CD8-positive, alpha-beta memory T cell (primary cell): ENCODE measurements at regions not wholly inside any gene's neighbourhood (a gene's known extent, or its start where the extent isn't known, plus 50 kb on each side); places are given as distances from the start of the nearest gene placed in this dataset.

Source experiments
- CTCF ChIA-PET: fragments of 350-600 bp; sonication (Branson Sonifier 250); formaldehyde crosslinking; loops from one replicate; lab custom pipeline; 2021; ENCODE audit warnings: antibody characterized with exemption; lab: Charles Lee
- POLR2A ChIA-PET: fragments of 350-600 bp; sonication (Branson Sonifier 250); formaldehyde crosslinking; loops from one replicate; lab custom pipeline; 2021; ENCODE audit warnings: antibody characterized with exemption; lab: Charles Lee
- DNase-seq, 5 donors: peaks; one replicate each; pipeline versions ENCODE4 v3.0.0 to v3.0.0-alpha.2; 2020 to 2022; ENCODE audit warnings: mixed read lengths in 1 of 5
- H3K27ac ChIP-seq: one replicate; pipeline ENCODE4 v1.7.0; 2013; ENCODE audit warnings: low read depth, mild to moderate bottlenecking, low read length, moderate library complexity
- H3K27me3 ChIP-seq: 2 replicates; pipeline ENCODE4 v1.7.0; 2013; ENCODE audit warnings: low read length, mild to moderate bottlenecking; ENCODE audit not compliant: insufficient read depth, poor library complexity, severe bottlenecking
- H3K36me3 ChIP-seq: 2 replicates; pipeline ENCODE4 v1.7.0; 2013; ENCODE audit warnings: mild to moderate bottlenecking, low read length, moderate library complexity; ENCODE audit not compliant: insufficient read depth
- H3K4me1 ChIP-seq: 2 replicates; pipeline ENCODE4 v1.7.0; 2013; ENCODE audit warnings: mild to moderate bottlenecking, low read length, moderate library complexity; ENCODE audit not compliant: insufficient read depth
- H3K4me3 ChIP-seq: 2 replicates; pipeline ENCODE4 v1.7.0; 2013; ENCODE audit warnings: mild to moderate bottlenecking, low read length
- H3K9me3 ChIP-seq: 2 replicates; pipeline ENCODE4 v1.7.0; 2013; ENCODE audit warnings: mild to moderate bottlenecking, low read length
- H3K27ac Mint-ChIP-seq, 8 donors: one replicate each; pipeline ENCODE4 v1.8.0; 2020 to 2021; ENCODE audit warnings: mixed read lengths in 8 of 8, mild to moderate bottlenecking in 6 of 8, inconsistent platforms in 3 of 8, moderate library complexity in 3 of 8
- H3K27me3 Mint-ChIP-seq, 2 donors: one replicate each; pipeline ENCODE4 v1.8.0; 2020 to 2021; ENCODE audit warnings: mixed read lengths in 2 of 2, mild to moderate bottlenecking in 1 of 2, moderate library complexity in 1 of 2
- H3K36me3 Mint-ChIP-seq, 3 donors: one replicate each; pipeline ENCODE4 v1.8.0; 2020 to 2021; ENCODE audit warnings: mixed read lengths in 3 of 3, inconsistent platforms in 1 of 3, mild to moderate bottlenecking in 1 of 3
- H3K4me1 Mint-ChIP-seq, 3 donors: one replicate each; pipeline ENCODE4 v1.8.0; 2020 to 2021; ENCODE audit warnings: mixed read lengths in 3 of 3, inconsistent platforms in 1 of 3, mild to moderate bottlenecking in 1 of 3
- H3K4me3 Mint-ChIP-seq, 7 donors: one replicate each; pipeline ENCODE4 v1.8.0; 2020 to 2021; ENCODE audit warnings: mixed read lengths in 7 of 7, mild to moderate bottlenecking in 6 of 7, moderate library complexity in 4 of 7, inconsistent platforms in 2 of 7
- H3K9me3 Mint-ChIP-seq, 5 donors: one replicate each; pipeline ENCODE4 v1.8.0; 2020 to 2022; ENCODE audit warnings: mixed read lengths in 5 of 5, mild to moderate bottlenecking in 3 of 5, moderate library complexity in 2 of 5, inconsistent platforms in 1 of 5

DNA sequence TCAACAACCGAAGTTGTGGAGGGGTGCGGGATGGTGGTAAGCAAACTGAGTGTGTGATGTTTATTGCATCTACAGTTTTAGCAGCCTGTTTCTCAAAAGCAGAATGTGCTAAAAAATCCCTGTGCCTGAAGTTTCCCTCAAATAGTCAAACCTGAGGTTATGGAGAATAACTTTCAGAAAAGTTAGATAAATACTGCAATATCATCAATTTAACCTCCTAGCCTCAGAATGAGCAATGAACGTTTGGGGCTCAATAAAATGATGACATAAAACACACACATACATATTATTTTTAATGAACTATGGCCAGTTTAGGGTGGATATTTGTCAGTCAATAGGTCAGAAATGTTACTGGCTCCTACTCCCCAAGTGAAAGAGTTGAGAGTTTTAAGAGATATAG lies 201.6 kb downstream of the SEMA6D start:
- CTCF ChIA-PET: no interaction called here
- Histone ChIP-seq H3K4me3 (no peak overlapping the region), H3K36me3 (no peaks in the 10 kb centered on the region), H3K9me3 (no peaks in the 10 kb centered on the region), H3K4me1 (no peaks in the 10 kb centered on the region), H3K27me3 (no peaks in the 10 kb centered on the region), H3K27ac (no peak overlapping the region)
- peaks cover 0 to 2% (median 0%) of the 10 kb centered on the region in 5 donors for H3K9me3 Mint-ChIP-seq
- H3K4me3 Mint-ChIP-seq: no peak overlapping the region
- no peak overlapping the region for H3K27ac Mint-ChIP-seq
- POLR2A ChIA-PET: no interaction called here
- no peaks in the 10 kb centered on the region for H3K4me1 Mint-ChIP-seq
- H3K36me3 Mint-ChIP-seq: no peaks in the 10 kb centered on the region
- H3K27me3 Mint-ChIP-seq: no peaks in the 10 kb centered on the region
- no peak for DNase-seq

DNA sequence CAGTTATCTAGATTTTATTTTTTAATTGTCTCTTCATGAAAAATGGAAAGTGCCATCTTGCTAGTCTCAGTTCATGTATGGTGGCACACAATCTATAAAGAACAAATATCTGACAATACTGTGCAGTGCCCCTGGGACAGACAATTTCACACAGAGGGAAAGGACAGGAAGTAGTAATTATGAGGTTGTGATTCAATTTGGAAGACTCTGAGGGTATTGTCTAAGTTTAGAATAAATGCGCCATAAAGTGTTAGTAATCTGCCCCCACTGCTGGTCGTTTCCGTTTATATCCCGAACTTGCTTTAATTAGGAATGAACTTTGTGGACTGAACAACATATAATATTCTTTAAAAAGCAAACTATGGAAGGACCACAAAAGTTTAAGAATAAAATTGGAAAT lies 196.4 kb upstream of the SLC24A5 start:
- Mint-ChIP-seq H3K4me1 (no peaks in the 10 kb centered on the region), H3K27me3 (no peaks in the 10 kb centered on the region), H3K4me3 (no peak overlapping the region), H3K9me3 (peaks cover 0 to 6% (median 0%) of the 10 kb centered on the region in 5 donors), H3K27ac (no peak overlapping the region), H3K36me3 (peaks cover 0 to 1% (median 0%) of the 10 kb centered on the region in 3 donors)
- no peak overlapping the region for H3K4me3 ChIP-seq
- no peak overlapping the region for H3K27ac ChIP-seq
- no peaks in the 10 kb centered on the region for H3K36me3 ChIP-seq
- peaks cover 4% of the 10 kb centered on the region for H3K9me3 ChIP-seq
- no peaks in the 10 kb centered on the region for H3K27me3 ChIP-seq
- ChIA-PET CTCF (no interaction called here), POLR2A (no interaction called here)
- H3K4me1 ChIP-seq: no peaks in the 10 kb centered on the region
- DNase-seq: no peak

- H3K4me3 Mint-ChIP-seq: no peak overlapping the region
- no peaks in the 10 kb centered on the region for H3K36me3 Mint-ChIP-seq
- ChIA-PET CTCF (no interaction called here), POLR2A (no interaction called here)
- peaks cover 0 to 4% (median 0%) of the 10 kb centered on the region in 5 donors for H3K9me3 Mint-ChIP-seq
- H3K27ac Mint-ChIP-seq: no peak overlapping the region
- Histone ChIP-seq H3K4me3 (no peak overlapping the region), H3K4me1 (no peaks in the 10 kb centered on the region), H3K27ac (no peak overlapping the region), H3K36me3 (no peaks in the 10 kb centered on the region), H3K27me3 (no peaks in the 10 kb centered on the region), H3K9me3 (peaks cover 3% of the 10 kb centered on the region)
- H3K27me3 Mint-ChIP-seq: no peaks in the 10 kb centered on the region
- no peak for DNase-seq
- H3K4me1 Mint-ChIP-seq: no peaks in the 10 kb centered on the region
These were observed 191.5 kb upstream of the SLC24A5 start for GRCh38 chr15:47929138-47929803.

DNA sequence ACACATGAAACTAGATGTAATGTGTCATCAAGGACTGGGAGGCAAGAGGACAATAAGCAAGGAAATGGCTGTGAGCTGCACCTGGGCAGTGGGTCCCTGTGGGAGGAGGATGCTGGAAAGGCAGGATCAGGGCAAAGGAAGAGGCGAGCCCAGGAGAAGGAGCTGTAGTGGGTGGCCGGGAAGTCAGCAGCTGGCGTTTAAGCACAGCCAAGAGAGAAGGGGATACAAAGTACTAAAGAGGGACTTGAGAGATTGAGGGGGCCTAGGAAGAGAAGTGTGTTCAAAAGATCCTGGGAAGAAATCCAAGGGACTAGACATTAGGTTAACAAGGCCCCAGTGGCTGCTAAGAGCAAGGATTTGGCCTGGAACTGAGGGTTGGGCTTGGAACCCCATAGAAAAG lies 188.5 kb upstream of the SLC24A5 start:
- Mint-ChIP-seq H3K36me3 (no peaks in the 10 kb centered on the region), H3K9me3 (peaks cover 0 to 4% (median 0%) of the 10 kb centered on the region in 5 donors), H3K27ac (no peak overlapping the region), H3K27me3 (peaks cover 0 to 6% of the 10 kb centered on the region in 2 donors), H3K4me3 (no peak overlapping the region), H3K4me1 (no peaks in the 10 kb centered on the region)
- no peaks in the 10 kb centered on the region for H3K36me3 ChIP-seq
- no peak for DNase-seq
- no peaks in the 10 kb centered on the region for H3K27me3 ChIP-seq
- no peak overlapping the region for H3K4me3 ChIP-seq
- H3K9me3 ChIP-seq: no peaks in the 10 kb centered on the region
- H3K27ac ChIP-seq: no peak overlapping the region
- ChIA-PET CTCF (no interaction called here), POLR2A (no interaction called here)
- no peaks in the 10 kb centered on the region for H3K4me1 ChIP-seq

DNA sequence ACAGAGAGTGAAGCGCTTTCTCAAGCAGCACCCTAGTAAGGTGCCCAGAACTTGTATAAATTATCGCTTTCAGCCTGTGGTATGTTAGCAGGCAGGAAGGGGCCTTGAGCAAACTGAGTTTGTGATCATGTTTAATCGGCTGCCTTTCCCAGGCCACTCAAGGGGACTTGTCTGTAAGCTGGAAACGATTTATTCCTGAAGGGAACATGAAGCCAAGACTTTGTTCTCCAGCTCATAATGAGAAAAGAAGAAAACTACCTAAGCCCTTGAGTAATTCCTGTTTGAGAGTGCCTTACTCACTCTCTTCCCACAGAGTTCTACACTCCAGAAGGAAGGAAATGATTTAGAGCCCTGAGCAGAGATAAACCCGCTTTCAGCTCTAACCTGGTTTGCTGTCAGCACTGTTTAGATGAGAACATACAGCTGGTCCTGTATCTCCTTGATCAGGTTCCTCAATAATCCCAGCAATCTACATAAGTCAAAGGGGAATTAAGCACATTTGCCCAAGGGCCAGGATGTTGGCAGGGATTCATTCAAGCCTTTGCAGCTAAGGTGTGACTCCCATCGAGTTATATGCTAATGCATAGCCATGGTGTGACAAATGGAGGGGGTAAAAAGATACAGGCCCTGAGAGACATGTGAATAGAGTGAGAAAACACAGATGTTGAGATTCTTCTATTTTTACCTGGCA lies 187.7 kb upstream of the SLC24A5 start:
- peaks cover 0 to 4% (median 0%) of the 10 kb centered on the region in 5 donors for H3K9me3 Mint-ChIP-seq
- Histone ChIP-seq H3K36me3 (no peaks in the 10 kb centered on the region), H3K9me3 (no peaks in the 10 kb centered on the region), H3K4me1 (no peaks in the 10 kb centered on the region), H3K27ac (no peak overlapping the region), H3K4me3 (no peak overlapping the region), H3K27me3 (no peaks in the 10 kb centered on the region)
- peaks cover 0 to 6% of the 10 kb centered on the region in 2 donors for H3K27me3 Mint-ChIP-seq
- no peak for DNase-seq
- no peak overlapping the region for H3K4me3 Mint-ChIP-seq
- H3K4me1 Mint-ChIP-seq: no peaks in the 10 kb centered on the region
- ChIA-PET POLR2A (no interaction called here), CTCF (no interaction called here)
- H3K27ac Mint-ChIP-seq: no peak overlapping the region
- no peaks in the 10 kb centered on the region for H3K36me3 Mint-ChIP-seq

DNA sequence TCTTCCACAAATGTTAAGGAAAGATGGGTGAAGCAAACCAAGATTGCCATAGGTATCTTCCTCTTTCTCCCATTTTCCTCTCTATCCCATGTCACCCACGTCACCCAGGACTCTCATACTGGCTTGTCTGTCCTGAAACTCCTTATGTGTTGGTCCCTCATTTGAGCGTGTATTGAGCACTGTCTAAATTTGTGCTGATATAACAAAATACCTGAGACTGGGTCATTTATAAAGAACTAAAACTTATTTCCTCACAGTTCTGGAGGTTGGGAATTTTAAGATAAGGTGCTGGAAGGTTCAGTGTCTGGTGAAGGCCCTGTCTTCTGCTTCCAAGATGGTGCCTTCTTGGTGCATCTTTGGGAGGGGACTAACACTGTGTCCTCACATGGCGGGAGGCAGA lies 186.9 kb upstream of the SLC24A5 start:
- no peaks in the 10 kb centered on the region for H3K4me1 ChIP-seq
- Mint-ChIP-seq H3K27ac (peak overlapping the region in 1 of 8 donors; percentile 65), H3K4me3 (no peak overlapping the region), H3K4me1 (no peaks in the 10 kb centered on the region), H3K9me3 (peaks cover 0 to 4% (median 0%) of the 10 kb centered on the region in 5 donors), H3K27me3 (peaks cover 0 to 6% of the 10 kb centered on the region in 2 donors), H3K36me3 (no peaks in the 10 kb centered on the region)
- ChIA-PET CTCF (no interaction called here), POLR2A (no interaction called here)
- no peak overlapping the region for H3K4me3 ChIP-seq
- no peaks in the 10 kb centered on the region for H3K27me3 ChIP-seq
- H3K27ac ChIP-seq: no peak overlapping the region
- DNase-seq: no peak
- H3K36me3 ChIP-seq: no peaks in the 10 kb centered on the region
- H3K9me3 ChIP-seq: no peaks in the 10 kb centered on the region

DNA sequence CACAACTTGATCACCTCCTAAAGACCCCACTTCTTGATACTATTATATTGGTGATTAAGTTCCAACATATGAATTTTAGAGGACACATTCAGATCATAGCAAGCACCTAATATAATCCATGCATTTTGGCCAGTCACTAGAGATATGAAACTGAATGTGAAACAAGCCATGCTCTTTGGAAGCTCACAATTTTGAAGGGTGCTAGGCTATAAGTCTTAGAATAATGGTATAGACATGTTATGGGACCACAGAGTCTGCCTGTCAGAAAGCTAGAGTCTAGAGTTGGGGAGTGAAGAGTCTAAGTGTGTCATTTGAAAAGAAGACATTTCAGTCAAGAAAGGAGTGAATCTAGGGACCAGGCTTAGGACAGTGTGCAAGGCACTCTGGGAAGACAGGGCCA lies 186.4 kb upstream of the SLC24A5 start:
- Mint-ChIP-seq H3K36me3 (no peaks in the 10 kb centered on the region), H3K4me3 (no peak overlapping the region), H3K4me1 (no peaks in the 10 kb centered on the region), H3K27me3 (peaks cover 0 to 6% of the 10 kb centered on the region in 2 donors), H3K27ac (no peak overlapping the region), H3K9me3 (peaks cover 0 to 4% (median 0%) of the 10 kb centered on the region in 5 donors)
- POLR2A ChIA-PET: no interaction called here
- Histone ChIP-seq H3K36me3 (no peaks in the 10 kb centered on the region), H3K4me3 (no peak overlapping the region), H3K27ac (no peak overlapping the region), H3K9me3 (no peaks in the 10 kb centered on the region), H3K27me3 (no peaks in the 10 kb centered on the region), H3K4me1 (no peaks in the 10 kb centered on the region)
- CTCF ChIA-PET: no interaction called here
- DNase-seq: no peak

DNA sequence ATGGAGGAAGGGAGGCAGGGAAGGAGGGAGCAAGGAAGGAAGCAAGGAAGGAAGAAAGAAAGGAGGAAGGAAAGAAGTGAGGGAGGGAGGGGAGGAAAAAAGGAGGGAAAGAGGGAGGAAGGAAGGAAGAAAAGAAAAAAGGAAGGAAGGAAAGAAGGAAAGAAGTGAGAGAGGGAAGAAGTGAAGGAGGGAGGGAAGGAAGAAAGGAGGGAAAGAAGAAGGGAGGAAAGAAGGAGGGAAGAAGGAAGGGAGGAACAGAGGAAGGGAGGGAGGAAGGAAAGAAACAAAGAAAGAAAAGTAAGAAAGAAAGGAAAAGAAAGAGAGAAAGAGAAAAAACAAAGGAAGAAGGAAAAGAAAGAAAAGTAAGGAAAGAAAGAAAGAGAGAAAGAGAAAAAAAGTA lies 183.0 kb upstream of the SLC24A5 start:
- Mint-ChIP-seq H3K4me1 (no peaks in the 10 kb centered on the region), H3K36me3 (no peaks in the 10 kb centered on the region), H3K27me3 (peaks cover 0 to 6% of the 10 kb centered on the region in 2 donors), H3K27ac (no peak overlapping the region), H3K4me3 (no peak overlapping the region), H3K9me3 (peaks cover 0 to 3% (median 2%) of the 10 kb centered on the region in 5 donors)
- Histone ChIP-seq H3K4me3 (no peak overlapping the region), H3K27me3 (no peaks in the 10 kb centered on the region), H3K9me3 (no peaks in the 10 kb centered on the region), H3K27ac (no peak overlapping the region), H3K4me1 (no peaks in the 10 kb centered on the region), H3K36me3 (no peaks in the 10 kb centered on the region)
- ChIA-PET CTCF (no interaction called here), POLR2A (no interaction called here)
- DNase-seq: no peak
